Lung (tissue), 11 donors: ENCODE measurements at regions not wholly inside any gene's neighbourhood (a gene's known extent, or its start where the extent isn't known, plus 50 kb on each side); places are given as distances from the start of the nearest gene placed in this dataset.

ENCODE experiments used
- ATAC-seq: fragments of 200-7000 bp; cut with Tn5 transposase; one replicate; pipeline ENCODE4 v1.9.1; 2020; ENCODE audit warnings: moderate number of reproducible peaks; ENCODE audit not compliant: insufficient read depth, low FRiP score
- DNase-seq, 3 donors: peaks; one replicate each; pipeline ENCODE4 v3.0.0-alpha.2; 2013 to 2017
- H3K27ac ChIP-seq, 2 donors: one replicate each; pipeline ENCODE4 v1.5.1; 2013; ENCODE audit warnings: mild to moderate bottlenecking in 2 of 2, moderate library complexity in 2 of 2, control low read depth in 1 of 2, inconsistent platforms in 1 of 2, low read depth in 1 of 2, low read length in 1 of 2
- H3K27me3 ChIP-seq, 3 donors: one replicate each; pipeline ENCODE4 v1.5.1; 2013; ENCODE audit warnings: low read length in 2 of 3; ENCODE audit not compliant: control insufficient read depth in 3 of 3, insufficient read depth in 3 of 3
- H3K36me3 ChIP-seq, 4 donors: one replicate each; pipeline ENCODE4 v1.5.1; 2013; ENCODE audit warnings: low read length in 4 of 4, mild to moderate bottlenecking in 1 of 4, moderate library complexity in 1 of 4; ENCODE audit not compliant: control insufficient read depth in 4 of 4, insufficient read depth in 4 of 4
- H3K4me1 ChIP-seq, 5 donors: one replicate each; pipeline ENCODE4 v1.5.1; 2013; ENCODE audit warnings: low read length in 5 of 5, mild to moderate bottlenecking in 2 of 5, moderate library complexity in 1 of 5; ENCODE audit not compliant: control insufficient read depth in 5 of 5, insufficient read depth in 5 of 5
- H3K4me3 ChIP-seq: one replicate; pipeline ENCODE4 v1.5.1; 2013; ENCODE audit warnings: mild to moderate bottlenecking, control low read depth, moderate library complexity
- H3K9ac ChIP-seq, 2 donors: one replicate each; pipeline ENCODE4 v1.5.1; 2013; ENCODE audit warnings: low read length in 2 of 2, control low read depth in 1 of 2; ENCODE audit not compliant: insufficient read depth in 1 of 2
- H3K9me3 ChIP-seq, 4 donors: one replicate each; pipeline ENCODE4 v1.5.1; 2013; ENCODE audit warnings: low read length in 3 of 4, mild to moderate bottlenecking in 1 of 4, moderate library complexity in 1 of 4; ENCODE audit not compliant: control insufficient read depth in 4 of 4, insufficient read depth in 3 of 4
- WGBS, 2 donors: extraction: QIAGEN DNeasy Blood & Tissue Kit; methylation state at CpG; one replicate each; pipeline ENCODE4 v1.1.7; 2013; 5-methylcytosine and 5-hydroxymethylcytosine counted together
- TF ChIP-seq, protein P1 (sequence below): IDR thresholded peaks from 2 replicates; pipeline ENCODE4 v1.5.1; 2012; ENCODE audit warnings: mild to moderate bottlenecking; ENCODE audit errors: control extremely low read depth, extremely low read depth
- donor health status: control.
- donor health status: control.
- donor health status: Bipolar disorder and iron deficiency.
- donor health status: healthy.
- donor health status: DM: yes; HTN: yes; CAD: no.

DNA sequence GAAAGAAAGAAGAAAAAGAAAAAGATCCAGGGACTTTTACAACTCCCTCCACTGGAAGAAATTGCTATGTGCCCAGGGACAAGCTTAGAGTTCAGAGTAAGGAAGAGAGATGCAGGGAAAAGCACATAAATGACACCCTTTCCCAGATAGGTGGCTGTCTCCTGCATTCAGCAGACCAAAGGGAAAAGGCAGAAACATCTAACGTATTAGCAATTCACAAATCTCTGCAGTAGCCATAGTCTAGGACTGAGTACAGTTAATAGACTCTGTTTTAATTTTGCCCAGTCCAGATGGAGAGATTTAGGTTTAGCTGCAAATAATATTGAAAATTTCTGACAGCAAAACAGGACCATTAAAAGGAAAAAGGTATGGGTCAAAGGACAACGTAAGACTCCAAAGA is 71.3 kb upstream of the TNFRSF21 start:
- no peak overlapping the region for H3K27ac ChIP-seq
- TF ChIP-seq, protein P1, sequence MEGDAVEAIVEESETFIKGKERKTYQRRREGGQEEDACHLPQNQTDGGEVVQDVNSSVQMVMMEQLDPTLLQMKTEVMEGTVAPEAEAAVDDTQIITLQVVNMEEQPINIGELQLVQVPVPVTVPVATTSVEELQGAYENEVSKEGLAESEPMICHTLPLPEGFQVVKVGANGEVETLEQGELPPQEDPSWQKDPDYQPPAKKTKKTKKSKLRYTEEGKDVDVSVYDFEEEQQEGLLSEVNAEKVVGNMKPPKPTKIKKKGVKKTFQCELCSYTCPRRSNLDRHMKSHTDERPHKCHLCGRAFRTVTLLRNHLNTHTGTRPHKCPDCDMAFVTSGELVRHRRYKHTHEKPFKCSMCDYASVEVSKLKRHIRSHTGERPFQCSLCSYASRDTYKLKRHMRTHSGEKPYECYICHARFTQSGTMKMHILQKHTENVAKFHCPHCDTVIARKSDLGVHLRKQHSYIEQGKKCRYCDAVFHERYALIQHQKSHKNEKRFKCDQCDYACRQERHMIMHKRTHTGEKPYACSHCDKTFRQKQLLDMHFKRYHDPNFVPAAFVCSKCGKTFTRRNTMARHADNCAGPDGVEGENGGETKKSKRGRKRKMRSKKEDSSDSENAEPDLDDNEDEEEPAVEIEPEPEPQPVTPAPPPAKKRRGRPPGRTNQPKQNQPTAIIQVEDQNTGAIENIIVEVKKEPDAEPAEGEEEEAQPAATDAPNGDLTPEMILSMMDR: no peak
- DNase-seq: no peak
- no peaks in the 10 kb centered on the region for H3K9me3 ChIP-seq
- no peak overlapping the region for H3K9ac ChIP-seq
- no peaks in the 10 kb centered on the region for H3K4me1 ChIP-seq
- 89 to 92% methylated on average over 2 of the region's 2 CpGs for WGBS, 2 donors
- ATAC-seq: no peak
- no peak overlapping the region for H3K4me3 ChIP-seq
- H3K36me3 ChIP-seq: no peaks in the 10 kb centered on the region
- no peaks in the 10 kb centered on the region for H3K27me3 ChIP-seq

DNA sequence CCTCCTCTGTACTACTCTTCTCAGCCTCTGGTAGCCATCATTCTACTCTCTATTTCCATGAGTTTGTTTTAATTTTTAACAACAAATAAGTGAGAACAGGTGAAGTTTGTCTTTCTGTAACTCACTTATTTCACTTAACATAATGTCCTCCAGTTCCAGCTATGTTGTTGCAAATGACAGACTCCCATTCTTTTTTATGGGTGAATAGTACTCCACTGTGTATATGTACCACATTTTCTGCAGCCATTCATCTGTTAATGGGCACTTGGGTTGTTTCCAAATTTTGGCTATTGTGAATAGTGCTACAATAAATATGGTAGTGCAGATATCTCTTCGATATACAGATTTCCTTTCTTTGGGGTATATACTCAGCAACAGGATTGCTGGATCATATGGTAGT is 73.7 kb upstream of the TNFRSF21 start:
- Histone ChIP-seq H3K27ac (no peak overlapping the region), H3K36me3 (no peaks in the 10 kb centered on the region), H3K4me3 (no peak overlapping the region), H3K9me3 (no peaks in the 10 kb centered on the region), H3K4me1 (no peaks in the 10 kb centered on the region), H3K27me3 (no peaks in the 10 kb centered on the region), H3K9ac (no peak overlapping the region)
- DNase-seq (no peak), ATAC-seq (no peak)
- TF ChIP-seq, protein P1: no peak
- 95 to 100% methylated on average over 1 of the region's 1 CpG for WGBS, 2 donors

GRCh38 chr6:47391675-47392074 is 82.0 kb upstream of the TNFRSF21 start:
- TF ChIP-seq, protein P1: no peak
- Histone ChIP-seq H3K4me3 (no peak overlapping the region), H3K27ac (no peak overlapping the region), H3K9ac (no peak overlapping the region), H3K9me3 (peaks cover 0 to 9% (median 3%) of the 10 kb centered on the region in 4 donors), H3K4me1 (peaks cover 0 to 2% (median 0%) of the 10 kb centered on the region in 5 donors), H3K36me3 (no peaks in the 10 kb centered on the region), H3K27me3 (no peaks in the 10 kb centered on the region)
- no peak for ATAC-seq
- DNase-seq: no peak

GRCh38 chr6:47392251-47392650 is 82.5 kb upstream of the TNFRSF21 start:
- no peak for ATAC-seq
- 100% methylated on average over 1 of the region's 1 CpG for WGBS, 2 donors

More at GRCh38 chr6:47392251-47392650, 82.5 kb upstream of the TNFRSF21 start:
- H3K4me1 ChIP-seq: peaks cover 0 to 6% (median 0%) of the 10 kb centered on the region in 5 donors
- TF ChIP-seq, protein P1: no peak
- H3K9me3 ChIP-seq: peaks cover 0 to 9% (median 3%) of the 10 kb centered on the region in 4 donors
- H3K27ac ChIP-seq: no peak overlapping the region
- no peak overlapping the region for H3K9ac ChIP-seq
- H3K27me3 ChIP-seq: no peaks in the 10 kb centered on the region
- no peak for DNase-seq
- H3K4me3 ChIP-seq: no peak overlapping the region
- no peaks in the 10 kb centered on the region for H3K36me3 ChIP-seq
